GM04503 (cell line): ENCODE measurements at regions not wholly inside any gene's neighbourhood (a gene's known extent, or its start where the extent isn't known, plus 50 kb on each side); places are given as distances from the start of the nearest gene placed in this dataset.
A peak's percentile ranks its signal among the peaks of the same experiment; 100 is the strongest.
"Not testable (repeated sequence)": the region's sequence is repeated elsewhere in the genome, so short reads cannot be mapped to it uniquely, and the experiment has no call there.

ENCODE experiments used
- DNase-seq: peaks from one replicate; pipeline ENCODE4 v3.0.0-alpha.2; 2012; ENCODE audit warnings: low read depth

GRCh38 chr1:146715054-146715453, 223.1 kb upstream of the NBPF12 start:
- DNase-seq = not testable (repeated sequence)

- DNase-seq = not testable (repeated sequence)
Measured at GRCh38 chr1:146710838-146711521, 227.1 kb upstream of the NBPF12 start.

GRCh38 chr1:146709302-146709701, 228.8 kb upstream of the NBPF12 start:
- not testable (repeated sequence) for DNase-seq

GRCh38 chr1:146704162-146704724, 233.9 kb upstream of the NBPF12 start:
- DNase-seq = not testable (repeated sequence)

GRCh38 chr1:146701320-146701719, 236.8 kb upstream of the NBPF12 start:
- not testable (repeated sequence) for DNase-seq

- DNase-seq = not testable (repeated sequence)
Measured at GRCh38 chr1:146695388-146695787, 242.7 kb upstream of the NBPF12 start.

- DNase-seq = not testable (repeated sequence)
Measured at GRCh38 chr1:146691798-146692197, 246.3 kb upstream of the NBPF12 start.

- DNase-seq = not testable (repeated sequence)
Measured at GRCh38 chr1:146688893-146689292, 249.2 kb upstream of the NBPF12 start.

GRCh38 chr1:146686777-146687366, 251.3 kb upstream of the NBPF12 start:
- not testable (repeated sequence) for DNase-seq

- DNase-seq = not testable (repeated sequence)
Measured at GRCh38 chr1:146683126-146683429, 255.0 kb upstream of the NBPF12 start.

GRCh38 chr1:146682227-146683125, 255.6 kb upstream of the NBPF12 start:
- not testable (repeated sequence) for DNase-seq

GRCh38 chr1:146673729-146674299, 264.3 kb upstream of the NBPF12 start:
- DNase-seq = not testable (repeated sequence)

- DNase-seq = not testable (repeated sequence)
Measured at GRCh38 chr1:146672608-146673007, 265.5 kb upstream of the NBPF12 start.

- not testable (repeated sequence) for DNase-seq
Measured at GRCh38 chr1:146671588-146671987, 266.5 kb upstream of the NBPF12 start.

- not testable (repeated sequence) for DNase-seq
Measured at GRCh38 chr1:146670832-146671566, 267.1 kb upstream of the NBPF12 start.

- not testable (repeated sequence) for DNase-seq
Measured at GRCh38 chr1:146666275-146666674, 271.8 kb upstream of the NBPF12 start.

GRCh38 chr1:146660242-146660641, 277.9 kb upstream of the NBPF12 start:
- DNase-seq = not testable (repeated sequence)

GRCh38 chr1:146656356-146657060, 281.6 kb upstream of the NBPF12 start:
- peak; percentile 2 for DNase-seq

- not testable (repeated sequence) for DNase-seq
Measured at GRCh38 chr1:146654763-146655162, 283.4 kb upstream of the NBPF12 start.

GRCh38 chr1:146645978-146646604, 292.0 kb upstream of the NBPF12 start:
- DNase-seq = not testable (repeated sequence)
